ENCODE measurements at regions not wholly inside any gene's neighbourhood (a gene's known extent, or its start where the extent isn't known, plus 50 kb on each side); places are given as distances from the start of the nearest gene placed in this dataset.

- TF ChIP-seq POLR2A (IDR thresholded peaks at IDR 0.05; ENCODE audit: low read depth, low read length) (no peak), ZNF274 (IDR thresholded peaks at IDR 0.05; ENCODE audit: insufficient read depth, insufficient read length) (no peak), NRF1 (conservative IDR thresholded peaks at IDR 0.05; ENCODE audit: low read depth, low read length) (no peak), CTCF (IDR thresholded peaks at IDR 0.05 in 2 of 3, conservative IDR thresholded peaks at IDR 0.05 in 1 of 3; ENCODE audit: control insufficient read depth in 2 of 3, extremely low read depth in 1 of 3, insufficient read depth in 1 of 3, low read depth in 3 of 3, low read length in 3 of 3) (no peak)
Observed at GRCh38 chr20:56893226-56893917, 264.3 kb downstream of the TFAP2C start.
